Lower lobe of right lung (tissue), 2 donors: ENCODE measurements at regions not wholly inside any gene's neighbourhood (a gene's known extent, or its start where the extent isn't known, plus 50 kb on each side); places are given as distances from the start of the nearest gene placed in this dataset.

Experiments
- ATAC-seq, 2 donors: fragments of 200-7000 bp; cut with Tn5 transposase; one replicate each; pipeline ENCODE4 v1.9.1; 2020 to 2022; ENCODE audit warnings: mild to moderate bottlenecking in 2 of 2, moderate library complexity in 2 of 2
- DNase-seq: peaks from one replicate; pipeline ENCODE4 v3.0.0-alpha.2; 2020
- H3K27ac ChIP-seq: fragments of 200-600 bp; one replicate; pipeline ENCODE4 v1.8.0; 2022
- H3K27me3 ChIP-seq: fragments of 200-600 bp; one replicate; pipeline ENCODE4 v1.8.0; 2022; ENCODE audit warnings: low read depth
- H3K36me3 ChIP-seq: fragments of 200-600 bp; one replicate; pipeline ENCODE4 v1.8.0; 2022; ENCODE audit warnings: mild to moderate bottlenecking
- H3K4me1 ChIP-seq: fragments of 200-600 bp; one replicate; pipeline ENCODE4 v1.8.0; 2022
- H3K4me3 ChIP-seq: fragments of 200-600 bp; one replicate; pipeline ENCODE4 v1.8.0; 2022; ENCODE audit warnings: mild to moderate bottlenecking
- H3K9me3 ChIP-seq: fragments of 200-600 bp; one replicate; pipeline ENCODE4 v1.8.0; 2022
- CTCF ChIP-seq: fragments of 200-600 bp; IDR thresholded peaks from one replicate; pipeline ENCODE4 v1.8.0; 2022; ENCODE audit warnings: antibody characterized with exemption, mild to moderate bottlenecking
- intact Hi-C: fragments of 100-400 bp; cut with DNase I; formaldehyde crosslinking; loops from one replicate; pipeline ENCODE4 v1.11.0; 2022
- donor health status: DM: no; HTN: yes; CAD: no; lungs with severe emphysema.

GRCh38 chr7:84823530-84823929 is 363.3 kb downstream of the SEMA3D start:
- DNase-seq (no peak), ATAC-seq (no peak)
- Histone ChIP-seq H3K9me3 (no peaks in the 10 kb centered on the region), H3K36me3 (no peaks in the 10 kb centered on the region), H3K27ac (no peak overlapping the region), H3K4me3 (no peak overlapping the region), H3K4me1 (no peaks in the 10 kb centered on the region), H3K27me3 (no peaks in the 10 kb centered on the region)
- TF ChIP-seq CTCF: no peak
- intact Hi-C loops: no loop called here

GRCh38 chr7:84822941-84823510 is 363.8 kb downstream of the SEMA3D start:
- ATAC-seq (no peak), DNase-seq (no peak)
- no peak overlapping the region for H3K4me3 ChIP-seq
- H3K9me3 ChIP-seq: no peaks in the 10 kb centered on the region
- intact Hi-C loops: no loop called here
- TF ChIP-seq CTCF: no peak
- H3K4me1 ChIP-seq: no peaks in the 10 kb centered on the region
- no peaks in the 10 kb centered on the region for H3K27me3 ChIP-seq
- no peaks in the 10 kb centered on the region for H3K36me3 ChIP-seq
- H3K27ac ChIP-seq: no peak overlapping the region

GRCh38 chr7:84821671-84822534 is 365.0 kb downstream of the SEMA3D start:
- Histone ChIP-seq H3K4me1 (no peaks in the 10 kb centered on the region), H3K4me3 (no peak overlapping the region), H3K27me3 (no peaks in the 10 kb centered on the region), H3K36me3 (no peaks in the 10 kb centered on the region), H3K27ac (no peak overlapping the region), H3K9me3 (no peaks in the 10 kb centered on the region)
- intact Hi-C loops: no loop called here
- DNase-seq: no peak
- TF ChIP-seq CTCF: no peak
- no peak for ATAC-seq

GRCh38 chr7:84820481-84820880 is 366.4 kb downstream of the SEMA3D start:
- Histone ChIP-seq H3K36me3 (no peaks in the 10 kb centered on the region), H3K27ac (no peak overlapping the region), H3K9me3 (no peaks in the 10 kb centered on the region), H3K4me3 (no peak overlapping the region), H3K27me3 (no peaks in the 10 kb centered on the region), H3K4me1 (no peaks in the 10 kb centered on the region)
- DNase-seq: no peak
- intact Hi-C loops: no loop called here
- ATAC-seq: no peak
- TF ChIP-seq CTCF: no peak

GRCh38 chr7:84817016-84817415 is 369.8 kb downstream of the SEMA3D start:
- ATAC-seq (no peak), DNase-seq (no peak)
- H3K36me3 ChIP-seq: no peaks in the 10 kb centered on the region
- H3K27ac ChIP-seq: no peak overlapping the region
- no peaks in the 10 kb centered on the region for H3K9me3 ChIP-seq
- intact Hi-C loops: no loop called here
- no peaks in the 10 kb centered on the region for H3K4me1 ChIP-seq
- TF ChIP-seq CTCF: no peak
- H3K4me3 ChIP-seq: no peak overlapping the region
- no peaks in the 10 kb centered on the region for H3K27me3 ChIP-seq
